Parathyroid adenoma (tissue), 2 donors: ENCODE measurements at regions not wholly inside any gene's neighbourhood (a gene's known extent, or its start where the extent isn't known, plus 50 kb on each side); places are given as distances from the start of the nearest gene placed in this dataset.

Experiments used
- H2AFZ ChIP-seq: fragments of 300-600 bp; sonication (generic); one replicate; pipeline ENCODE4 v1.7.0; 2017; ENCODE audit warnings: antibody characterized with exemption, mild to moderate bottlenecking
- H3K27ac ChIP-seq: fragments of 300-600 bp; sonication (generic); one replicate; pipeline ENCODE4 v1.7.0; 2017
- H3K27me3 ChIP-seq: fragments of 300-600 bp; sonication (generic); one replicate; pipeline ENCODE4 v1.7.0; 2017; ENCODE audit warnings: low read length; ENCODE audit not compliant: control insufficient read depth, insufficient read depth
- H3K36me3 ChIP-seq: fragments of 300-600 bp; sonication (generic); one replicate; pipeline ENCODE4 v1.7.0; 2017; ENCODE audit warnings: low read length; ENCODE audit not compliant: control insufficient read depth, insufficient read depth
- H3K4me1 ChIP-seq: fragments of 300-600 bp; sonication (generic); one replicate; pipeline ENCODE4 v1.7.0; 2017; ENCODE audit warnings: control low read depth
- H3K4me2 ChIP-seq: fragments of 300-600 bp; sonication (generic); one replicate; pipeline ENCODE4 v1.7.0; 2017; ENCODE audit warnings: low read length
- H3K4me3 ChIP-seq: fragments of 300-600 bp; sonication (generic); one replicate; pipeline ENCODE4 v1.7.0; 2017; ENCODE audit warnings: low read depth, low read length
- H3K79me2 ChIP-seq: fragments of 300-600 bp; sonication (generic); one replicate; pipeline ENCODE4 v1.7.0; 2017; ENCODE audit warnings: control low read depth
- H3K9ac ChIP-seq: fragments of 300-600 bp; sonication (generic); one replicate; pipeline ENCODE4 v1.7.0; 2017; ENCODE audit warnings: mild to moderate bottlenecking
- H3K9me3 ChIP-seq: fragments of 300-600 bp; sonication (generic); one replicate; pipeline ENCODE4 v1.7.0; 2017; ENCODE audit warnings: low read length; ENCODE audit not compliant: control insufficient read depth
- TF ChIP-seq, protein P1 (sequence below): fragments of 300-600 bp; sonication (generic); IDR thresholded peaks from one replicate; pipeline ENCODE4 v1.7.0; 2017; ENCODE audit warnings: antibody characterized with exemption, mild to moderate bottlenecking
- donor health status: primary hyperparathyroidism.

DNA sequence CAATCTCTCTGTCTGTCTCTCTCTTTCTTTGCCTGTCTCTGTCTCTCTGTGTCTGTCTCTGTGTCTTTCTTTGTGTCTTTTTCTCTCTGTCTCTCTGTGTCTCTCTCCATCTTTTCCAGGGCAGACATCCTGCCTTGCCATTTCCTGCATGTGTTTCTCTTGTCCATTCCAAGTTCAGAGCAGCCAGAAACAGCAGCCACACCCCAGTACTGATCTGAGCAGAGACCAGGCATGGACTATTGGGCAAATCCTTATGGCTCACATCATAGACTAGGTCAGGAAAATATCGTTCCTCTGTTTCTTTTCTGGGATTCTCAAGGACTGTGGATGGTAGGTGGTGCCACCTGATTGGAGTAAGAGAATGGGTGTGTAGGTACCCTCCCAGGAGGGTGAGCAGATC is 95.8 kb downstream of the RAMP3 start:
- Histone ChIP-seq H3K9ac (no peak overlapping the region), H3K4me2 (no peak overlapping the region), H3K27ac (no peak overlapping the region), H3K9me3 (no peaks in the 10 kb centered on the region), H3K36me3 (no peaks in the 10 kb centered on the region), H2AFZ (no peak overlapping the region), H3K27me3 (no peaks in the 10 kb centered on the region), H3K79me2 (no peaks in the 10 kb centered on the region), H3K4me3 (no peak overlapping the region), H3K4me1 (no peaks in the 10 kb centered on the region)
- TF ChIP-seq, protein P1, sequence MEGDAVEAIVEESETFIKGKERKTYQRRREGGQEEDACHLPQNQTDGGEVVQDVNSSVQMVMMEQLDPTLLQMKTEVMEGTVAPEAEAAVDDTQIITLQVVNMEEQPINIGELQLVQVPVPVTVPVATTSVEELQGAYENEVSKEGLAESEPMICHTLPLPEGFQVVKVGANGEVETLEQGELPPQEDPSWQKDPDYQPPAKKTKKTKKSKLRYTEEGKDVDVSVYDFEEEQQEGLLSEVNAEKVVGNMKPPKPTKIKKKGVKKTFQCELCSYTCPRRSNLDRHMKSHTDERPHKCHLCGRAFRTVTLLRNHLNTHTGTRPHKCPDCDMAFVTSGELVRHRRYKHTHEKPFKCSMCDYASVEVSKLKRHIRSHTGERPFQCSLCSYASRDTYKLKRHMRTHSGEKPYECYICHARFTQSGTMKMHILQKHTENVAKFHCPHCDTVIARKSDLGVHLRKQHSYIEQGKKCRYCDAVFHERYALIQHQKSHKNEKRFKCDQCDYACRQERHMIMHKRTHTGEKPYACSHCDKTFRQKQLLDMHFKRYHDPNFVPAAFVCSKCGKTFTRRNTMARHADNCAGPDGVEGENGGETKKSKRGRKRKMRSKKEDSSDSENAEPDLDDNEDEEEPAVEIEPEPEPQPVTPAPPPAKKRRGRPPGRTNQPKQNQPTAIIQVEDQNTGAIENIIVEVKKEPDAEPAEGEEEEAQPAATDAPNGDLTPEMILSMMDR = no peak

DNA sequence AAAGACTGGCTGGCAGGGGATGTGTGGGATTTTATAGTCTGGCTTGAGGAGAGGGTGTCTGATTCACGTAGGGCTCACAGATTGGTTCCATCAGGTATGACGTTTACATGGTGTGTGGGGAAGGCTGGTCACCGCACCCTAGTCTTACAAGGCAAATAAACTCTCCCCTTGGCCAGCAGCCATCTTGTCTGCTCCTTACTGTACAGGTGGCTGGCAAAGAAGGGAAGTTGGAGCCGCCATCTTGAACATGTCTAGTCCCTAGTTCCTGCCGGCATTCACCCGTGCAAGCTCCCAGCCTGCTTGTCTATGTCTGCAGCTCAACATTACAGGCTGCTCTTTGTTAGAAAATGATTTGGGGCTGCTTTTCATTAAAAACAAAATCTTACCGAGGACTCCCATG is 97.6 kb downstream of the RAMP3 start:
- no peaks in the 10 kb centered on the region for H3K4me1 ChIP-seq
- no peak overlapping the region for H3K9ac ChIP-seq
- H3K27ac ChIP-seq = no peak overlapping the region
- H3K79me2 ChIP-seq = no peaks in the 10 kb centered on the region
- H3K4me2 ChIP-seq = no peak overlapping the region
- TF ChIP-seq, protein P1 = no peak
- no peaks in the 10 kb centered on the region for H3K36me3 ChIP-seq
- no peaks in the 10 kb centered on the region for H3K9me3 ChIP-seq
- H3K27me3 ChIP-seq = no peaks in the 10 kb centered on the region
- no peak overlapping the region for H3K4me3 ChIP-seq
- no peak overlapping the region for H2AFZ ChIP-seq

DNA sequence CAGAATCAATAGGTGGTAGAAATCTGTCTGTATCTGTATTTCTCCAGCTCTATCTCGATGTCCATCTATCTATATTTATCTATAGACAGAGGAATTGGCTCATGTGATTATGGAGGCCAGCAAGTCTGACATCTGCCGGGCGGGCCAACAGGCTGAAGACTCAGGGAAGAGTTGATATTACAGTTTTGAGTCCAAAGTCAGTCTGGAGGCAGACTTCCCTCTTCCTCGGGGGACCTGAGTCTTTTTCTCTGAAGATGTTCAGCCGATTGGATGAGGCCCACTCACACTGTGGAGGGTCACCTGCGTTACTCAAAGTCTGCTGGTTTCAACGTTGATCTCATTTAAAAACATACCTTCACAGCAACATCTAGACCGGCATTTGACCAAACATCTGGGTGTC is 98.7 kb downstream of the RAMP3 start:
- TF ChIP-seq, protein P1 = no peak
- no peaks in the 10 kb centered on the region for H3K36me3 ChIP-seq
- H3K4me2 ChIP-seq = no peak overlapping the region
- no peaks in the 10 kb centered on the region for H3K9me3 ChIP-seq
- no peaks in the 10 kb centered on the region for H3K79me2 ChIP-seq
- H2AFZ ChIP-seq = no peak overlapping the region
- H3K4me3 ChIP-seq = no peak overlapping the region
- no peaks in the 10 kb centered on the region for H3K4me1 ChIP-seq
- no peak overlapping the region for H3K27ac ChIP-seq
- no peak overlapping the region for H3K9ac ChIP-seq
- no peaks in the 10 kb centered on the region for H3K27me3 ChIP-seq

DNA sequence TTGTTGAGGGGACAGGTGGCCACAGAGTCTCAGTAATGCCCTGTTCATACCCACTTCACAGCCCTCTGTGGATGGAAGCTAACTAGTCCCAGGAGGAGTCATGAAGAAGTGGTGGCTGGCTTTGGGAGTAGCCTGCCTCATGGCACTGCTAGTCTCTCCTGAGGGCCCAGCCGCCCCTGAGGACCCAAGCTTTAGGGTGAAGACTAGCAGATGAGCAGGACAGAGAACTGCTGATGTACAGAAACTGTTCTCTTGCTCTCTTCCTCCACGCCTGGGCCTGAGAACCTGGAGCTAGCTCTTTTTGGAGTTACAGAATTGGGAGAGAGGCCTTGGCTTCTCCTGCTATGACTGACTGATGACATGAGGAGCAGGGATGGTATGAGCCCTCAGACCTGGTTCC is 99.2 kb downstream of the RAMP3 start:
- H3K4me3 ChIP-seq = no peak overlapping the region
- no peaks in the 10 kb centered on the region for H3K36me3 ChIP-seq
- no peaks in the 10 kb centered on the region for H3K79me2 ChIP-seq
- TF ChIP-seq, protein P1 = no peak
- H3K4me1 ChIP-seq = no peaks in the 10 kb centered on the region
- no peak overlapping the region for H3K27ac ChIP-seq
- no peaks in the 10 kb centered on the region for H3K27me3 ChIP-seq
- H3K9me3 ChIP-seq = no peaks in the 10 kb centered on the region
- no peak overlapping the region for H3K4me2 ChIP-seq
- H3K9ac ChIP-seq = no peak overlapping the region
- no peak overlapping the region for H2AFZ ChIP-seq

DNA sequence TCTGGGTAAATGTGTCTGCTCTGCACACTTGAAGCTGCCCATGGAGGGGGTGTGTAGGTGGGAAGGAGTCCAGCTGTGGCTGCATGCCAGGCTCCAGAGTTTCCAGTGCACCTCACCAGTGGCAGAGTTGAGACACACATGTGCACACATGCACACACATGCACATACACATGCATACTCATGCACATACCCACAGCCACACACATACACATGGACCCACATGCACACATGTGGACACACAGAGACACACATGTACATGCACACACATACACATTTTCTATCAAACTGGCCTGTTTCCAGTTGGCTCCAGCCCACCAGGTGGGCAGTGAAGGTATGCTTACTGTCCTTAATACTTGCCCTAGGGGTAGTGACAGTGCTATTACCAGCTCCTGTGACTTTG is 99.7 kb downstream of the RAMP3 start:
- no peak overlapping the region for H3K27ac ChIP-seq
- no peaks in the 10 kb centered on the region for H3K79me2 ChIP-seq
- no peaks in the 10 kb centered on the region for H3K9me3 ChIP-seq
- TF ChIP-seq, protein P1 = no peak
- no peak overlapping the region for H3K4me3 ChIP-seq
- no peaks in the 10 kb centered on the region for H3K36me3 ChIP-seq
- no peaks in the 10 kb centered on the region for H3K27me3 ChIP-seq
- no peak overlapping the region for H3K4me2 ChIP-seq
- H3K9ac ChIP-seq = no peak overlapping the region
- H2AFZ ChIP-seq = no peak overlapping the region
- H3K4me1 ChIP-seq = no peaks in the 10 kb centered on the region
